NCI-H446 (cell line): ENCODE measurements at regions not wholly inside any gene's neighbourhood (a gene's known extent, or its start where the extent isn't known, plus 50 kb on each side); places are given as distances from the start of the nearest gene placed in this dataset.

ENCODE experiments used
- DNase-seq, 2 experiments: peaks; one replicate each; lab custom pipeline; 2025; lab: John Stamatoyannopoulos, UW

DNA sequence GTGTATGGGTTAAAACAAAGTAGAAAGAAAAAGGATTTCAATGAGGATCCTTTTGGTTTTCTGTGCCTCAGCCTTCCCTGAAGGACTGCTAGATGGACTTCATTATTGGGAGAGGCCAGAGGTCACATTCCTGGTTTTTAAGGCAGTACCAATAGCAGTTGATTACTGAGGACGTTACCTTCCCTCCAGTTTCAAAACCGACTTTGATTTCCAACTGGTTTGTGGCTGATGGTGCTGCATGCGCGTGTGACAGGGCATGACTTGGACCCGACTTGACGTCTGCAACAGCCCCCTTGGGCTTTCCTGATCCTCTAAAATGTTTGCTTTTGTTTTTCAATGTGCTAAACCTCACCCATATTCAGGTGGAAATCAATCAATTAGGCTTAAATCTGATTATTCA is 314.3 kb upstream of the ARGLU1 start:
- DNase-seq: no peak

DNA sequence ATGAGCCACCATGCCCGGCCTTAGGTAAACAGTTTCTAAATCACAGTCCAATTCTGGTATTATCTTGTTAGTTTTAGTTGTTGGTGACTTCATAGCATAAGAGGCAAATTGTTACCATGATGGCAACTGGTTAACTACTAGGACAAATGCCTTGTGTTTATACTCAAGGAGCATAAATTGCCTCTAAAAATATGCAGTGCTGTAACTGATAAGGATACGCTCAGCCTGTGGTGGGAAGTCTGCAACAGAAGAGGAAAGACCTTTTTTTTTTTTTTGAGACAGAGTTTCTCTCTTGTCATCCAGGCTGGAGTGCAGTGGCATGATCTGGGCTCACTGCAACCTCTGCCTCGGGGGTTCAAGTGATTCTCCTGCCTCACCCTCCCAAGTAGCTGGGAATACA is 311.9 kb upstream of the ARGLU1 start:
- no peak for DNase-seq

DNA sequence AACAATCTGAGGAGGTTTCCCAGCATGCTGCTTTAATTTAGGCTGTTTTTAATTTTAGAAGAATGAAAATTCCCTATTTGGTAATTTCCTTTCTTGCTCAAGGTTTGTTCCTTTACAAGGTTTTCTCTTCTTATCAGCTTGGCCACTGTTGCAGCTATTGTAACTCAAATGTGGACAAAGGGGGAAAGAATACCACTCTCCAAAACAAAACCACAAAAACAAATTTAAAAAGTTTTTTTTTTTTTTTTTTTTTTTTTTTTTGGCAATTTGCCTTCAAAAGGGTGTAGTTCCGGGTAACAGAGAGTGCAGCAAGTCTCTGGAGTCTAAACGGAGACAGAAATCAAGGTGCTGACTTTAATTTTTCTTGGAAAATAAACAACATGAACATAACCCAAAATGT is 306.4 kb upstream of the ARGLU1 start:
- no peak for DNase-seq

DNA sequence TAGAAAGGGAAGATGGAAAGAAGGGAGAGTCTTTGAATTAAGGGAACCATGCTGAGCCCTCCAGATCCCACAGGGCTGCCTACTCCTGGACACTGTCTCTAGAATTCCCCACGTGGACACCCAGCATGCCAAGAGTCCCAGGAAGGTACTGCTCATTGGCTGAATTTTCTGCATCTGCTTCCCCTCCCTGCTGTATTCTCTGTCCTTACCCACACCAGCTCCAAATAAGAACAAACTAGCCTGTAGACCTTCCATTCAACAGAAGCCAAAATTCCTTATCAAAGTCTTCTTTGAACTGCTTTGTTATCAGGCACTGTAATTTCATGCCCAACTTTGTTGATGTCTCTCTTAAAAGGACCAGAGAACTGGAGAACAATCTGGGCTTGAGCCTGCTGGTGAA is 305.9 kb upstream of the ARGLU1 start:
- no peak for DNase-seq

DNA sequence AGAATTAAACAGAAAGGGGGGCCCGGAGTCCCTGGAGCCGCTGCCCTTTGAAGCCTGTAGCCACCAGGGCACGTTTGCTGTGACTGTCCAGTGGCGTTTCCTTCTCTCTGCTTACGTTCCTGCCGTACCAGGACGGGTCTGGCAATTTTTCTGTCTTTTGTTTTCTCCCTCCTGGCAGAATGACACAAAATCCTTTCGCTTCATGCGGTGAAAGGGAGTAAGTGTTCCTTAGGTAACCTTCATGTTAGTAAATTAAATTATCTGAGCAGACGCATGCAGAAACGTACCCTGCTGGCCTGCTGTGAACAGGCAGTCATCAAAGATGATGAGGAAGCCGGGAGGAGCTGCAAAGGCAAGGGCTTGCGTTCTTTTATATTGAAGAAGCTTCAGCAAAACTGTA is 299.3 kb upstream of the ARGLU1 start:
- DNase-seq: no peak

DNA sequence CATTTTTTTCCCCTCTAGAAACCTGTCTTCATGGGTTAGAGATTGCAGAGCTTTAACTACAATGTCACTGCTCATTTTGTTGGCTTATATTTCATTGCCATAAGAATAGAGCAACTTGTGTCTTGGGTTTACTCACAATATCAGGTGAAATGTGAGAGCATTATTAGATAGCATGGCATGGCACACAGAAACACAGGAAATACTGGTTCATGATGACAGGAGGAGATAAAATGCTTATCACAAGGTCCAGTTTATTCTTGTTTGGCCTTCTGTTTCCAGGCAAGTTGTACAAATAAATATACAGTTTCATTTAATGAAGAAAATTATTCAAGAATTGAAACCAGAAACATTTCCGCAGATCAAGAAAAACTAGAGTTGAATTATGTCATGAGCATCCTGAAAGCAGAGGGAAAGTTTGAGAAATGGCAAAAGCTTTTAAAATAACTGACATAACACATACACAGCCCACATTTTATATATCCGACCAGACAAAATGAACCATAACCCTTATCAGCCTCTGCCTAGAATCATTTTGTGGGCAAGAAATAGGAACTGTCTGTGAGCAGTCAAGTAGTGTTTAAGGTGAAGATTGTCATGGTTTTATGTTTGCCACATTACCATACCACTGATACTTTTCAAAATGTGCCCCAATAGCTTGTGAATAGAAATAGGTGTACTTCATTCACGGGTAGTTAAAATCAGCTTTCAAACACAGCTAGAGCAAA is 297.9 kb upstream of the ARGLU1 start:
- DNase-seq: no peak

DNA sequence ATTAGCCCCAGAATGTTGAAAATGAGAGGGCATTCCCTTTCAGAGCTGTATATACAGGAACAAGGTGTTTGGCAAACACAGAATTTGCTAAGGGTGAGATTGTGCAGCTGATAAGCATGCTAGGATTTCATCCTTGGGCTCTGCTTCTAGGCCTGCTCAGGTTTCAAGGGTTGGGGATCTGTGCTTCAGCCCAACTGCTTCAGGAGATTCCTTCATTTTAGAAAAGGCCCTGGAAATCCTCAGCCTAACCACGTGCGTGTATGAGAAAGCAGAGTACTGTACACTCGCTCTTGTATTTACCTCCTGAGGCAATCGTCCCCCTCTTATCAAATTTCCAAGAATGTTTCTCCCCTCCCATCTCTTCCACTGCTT is 291.6 kb upstream of the ARGLU1 start:
- DNase-seq: no peak

DNA sequence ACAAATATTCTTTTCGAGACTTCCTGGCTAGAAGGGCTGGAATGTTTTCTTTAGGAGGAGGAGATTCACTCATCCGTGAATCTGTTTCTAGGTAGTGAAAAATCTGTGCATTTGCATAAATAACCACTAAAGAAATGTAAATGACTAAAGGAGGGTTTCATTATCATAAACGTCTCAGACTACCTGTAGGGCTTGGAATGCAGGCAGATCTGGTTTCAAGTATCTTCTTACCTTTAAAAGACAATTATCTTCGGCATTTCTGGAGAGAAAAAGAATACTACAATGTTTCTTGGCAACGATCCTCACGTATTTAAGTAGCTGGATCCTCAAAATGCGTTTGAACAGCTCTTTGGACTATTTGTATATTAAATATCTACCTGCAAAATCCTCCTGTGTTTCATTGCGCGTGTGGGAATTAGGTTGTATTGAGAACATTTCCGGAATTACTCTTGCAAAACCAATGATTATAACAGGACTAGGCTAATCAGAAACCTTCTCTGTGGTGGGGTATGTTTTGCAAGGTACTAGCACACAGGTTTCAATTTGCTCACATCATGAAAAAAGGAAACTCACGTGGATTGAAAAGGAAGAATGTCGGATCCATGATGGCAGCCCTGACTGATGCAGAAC is 291.1 kb upstream of the ARGLU1 start:
- DNase-seq: no peak

DNA sequence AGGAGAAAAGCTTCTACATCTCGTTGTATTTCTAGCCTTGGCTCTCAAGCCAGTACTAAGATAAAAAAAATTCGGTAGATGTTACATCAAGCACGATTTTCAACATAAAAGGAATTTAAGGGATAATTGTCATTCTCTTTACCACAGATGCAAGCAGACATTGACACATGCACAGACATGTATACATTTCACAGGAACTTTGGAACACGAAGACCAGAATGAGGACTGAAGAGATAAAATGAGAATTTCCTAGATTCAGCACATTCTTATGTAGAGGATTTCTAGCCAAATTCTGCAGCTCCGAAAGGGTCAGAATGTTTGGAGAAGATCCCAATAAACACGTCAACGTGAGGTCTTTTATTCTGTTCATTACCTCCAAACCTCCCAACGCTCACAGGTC is 284.5 kb upstream of the ARGLU1 start:
- DNase-seq: no peak

DNA sequence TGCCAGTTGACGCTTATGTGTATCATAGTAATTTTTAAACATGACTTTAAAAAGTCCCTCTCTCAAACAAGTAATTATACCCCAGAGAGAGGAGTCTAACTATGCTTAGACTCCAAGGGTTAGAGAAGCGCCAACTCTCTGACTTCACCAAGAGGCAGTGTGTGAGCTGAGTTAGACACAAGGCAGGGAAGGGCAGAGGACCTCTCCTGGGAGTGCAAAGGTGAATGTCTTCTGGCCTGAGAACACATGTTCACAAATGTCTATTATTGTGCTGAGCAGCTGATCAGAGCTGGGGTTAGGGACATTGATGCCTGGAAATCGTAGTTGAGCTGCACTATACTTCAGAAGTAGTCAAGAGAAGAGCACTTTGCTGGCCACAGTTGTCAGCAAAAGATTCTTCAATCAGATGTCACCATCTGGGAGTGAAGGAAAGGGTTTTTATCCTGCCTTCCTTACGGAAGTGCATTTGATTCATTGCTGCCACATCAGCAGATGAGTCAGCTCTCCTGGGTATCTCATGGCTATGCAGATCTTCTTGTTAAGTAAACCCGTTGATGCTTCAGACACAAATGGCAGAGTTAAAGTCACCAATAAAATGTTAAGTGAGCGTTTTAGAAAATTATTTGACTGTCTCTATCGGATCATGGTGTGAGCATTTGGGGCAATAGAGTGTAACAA is 283.2 kb upstream of the ARGLU1 start:
- no peak for DNase-seq

DNA sequence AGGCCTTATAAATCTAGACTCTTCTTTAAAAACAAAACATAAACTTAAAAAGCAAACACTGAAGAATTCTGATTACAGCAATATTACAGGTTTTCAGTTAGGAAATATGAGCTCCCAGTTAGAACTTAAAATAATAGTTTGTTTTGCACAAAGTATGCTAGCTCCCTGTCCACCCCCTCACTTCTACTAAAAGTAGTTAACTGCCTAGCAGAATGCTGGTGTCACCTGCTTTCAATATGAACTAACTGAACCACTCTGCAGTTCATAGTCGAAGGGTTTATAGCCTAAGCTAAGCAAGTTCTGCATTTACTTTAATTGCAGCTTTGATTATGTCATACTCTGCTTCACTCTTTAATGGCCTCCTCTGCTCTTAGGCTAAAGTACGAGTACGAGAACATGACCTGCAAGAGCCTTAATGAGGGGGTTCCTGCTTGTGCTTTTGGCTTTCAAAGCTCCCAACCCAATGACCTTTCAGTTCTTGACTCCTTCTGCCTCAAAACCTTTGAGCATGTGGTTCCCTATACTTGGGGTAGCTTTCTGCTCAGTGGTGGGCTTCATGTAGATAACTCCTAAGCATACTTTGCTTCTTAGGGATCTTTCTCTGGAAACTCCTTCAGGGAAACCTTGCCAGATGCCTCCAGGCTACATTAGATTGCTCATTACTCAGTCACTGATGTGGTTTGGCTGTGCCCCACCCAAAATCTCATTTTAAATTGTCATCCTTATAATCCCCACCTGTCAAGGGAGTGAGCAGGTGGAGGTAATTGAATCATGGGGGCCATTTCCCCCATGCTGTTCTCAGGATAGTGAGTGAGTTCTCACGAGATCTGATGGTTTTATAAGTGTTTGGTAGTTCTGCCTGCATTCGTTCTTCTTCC is 278.9 kb upstream of the ARGLU1 start:
- DNase-seq: no peak

DNA sequence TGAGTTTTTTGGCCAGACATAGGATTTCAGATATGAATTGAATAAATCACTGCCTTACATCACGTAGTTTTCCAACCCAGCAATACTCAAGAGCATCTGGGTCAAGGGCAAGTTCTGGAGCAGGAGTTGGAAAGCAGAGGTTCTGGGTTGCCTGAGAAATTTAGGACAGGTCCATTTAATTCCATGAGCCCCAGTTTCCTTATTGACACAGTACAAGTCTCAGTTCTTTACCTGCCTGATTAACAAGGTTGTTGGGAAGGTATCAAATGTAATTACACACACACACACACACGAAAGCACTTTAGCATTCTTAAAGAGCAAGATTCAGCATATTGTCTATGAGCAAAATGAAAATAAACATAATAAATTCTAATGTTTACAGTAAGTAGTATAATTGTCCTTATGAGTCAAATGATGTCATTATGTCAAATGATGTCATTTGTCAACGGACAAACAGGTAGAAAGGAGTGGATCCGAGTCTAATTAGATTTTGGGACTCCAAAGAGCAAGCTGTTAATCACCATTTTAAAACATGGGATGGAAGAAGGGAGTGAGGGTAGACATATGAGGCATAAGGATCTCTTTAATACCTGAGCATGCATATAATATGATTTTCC is 268.4 kb upstream of the ARGLU1 start:
- DNase-seq: no peak

DNA sequence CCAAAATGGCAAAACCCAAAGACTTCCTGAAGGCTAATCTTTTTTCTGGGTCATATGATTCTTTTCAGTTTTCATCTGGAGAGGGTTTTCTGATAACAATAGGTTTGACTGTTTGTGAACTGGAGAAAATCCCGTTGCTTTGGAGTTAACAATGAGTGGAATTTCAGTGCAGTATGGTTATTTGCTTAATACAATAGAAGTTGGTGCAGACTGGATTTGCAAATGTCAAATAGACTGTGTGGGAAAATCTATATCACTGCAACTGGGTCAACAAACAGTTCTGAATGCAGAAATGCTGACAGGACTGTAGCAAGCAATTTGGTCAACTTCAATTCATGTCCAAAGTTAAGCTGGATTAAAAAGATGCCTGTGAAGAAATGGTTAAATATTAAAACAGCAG is 267.5 kb upstream of the ARGLU1 start:
- DNase-seq: no peak

DNA sequence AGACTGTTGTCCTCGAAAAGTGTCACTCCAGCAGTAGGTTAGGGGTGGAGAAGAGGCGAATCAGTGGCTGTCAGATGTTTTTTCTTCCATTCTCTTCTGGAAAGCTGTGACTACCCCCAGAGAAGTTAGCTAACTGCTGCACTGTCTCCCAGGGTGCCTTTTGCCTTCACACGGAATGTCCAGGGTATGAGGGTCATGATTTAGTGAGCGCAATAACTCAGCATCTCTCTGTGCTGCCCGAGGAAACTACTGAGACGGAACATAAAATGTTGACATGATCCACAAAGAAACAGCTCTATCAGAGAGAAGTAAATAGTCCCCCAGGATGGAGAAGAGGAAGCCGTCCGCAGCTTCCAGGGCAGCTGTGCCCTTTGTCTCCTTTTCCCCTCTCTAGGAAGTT is 254.0 kb upstream of the ARGLU1 start:
- no peak for DNase-seq

DNA sequence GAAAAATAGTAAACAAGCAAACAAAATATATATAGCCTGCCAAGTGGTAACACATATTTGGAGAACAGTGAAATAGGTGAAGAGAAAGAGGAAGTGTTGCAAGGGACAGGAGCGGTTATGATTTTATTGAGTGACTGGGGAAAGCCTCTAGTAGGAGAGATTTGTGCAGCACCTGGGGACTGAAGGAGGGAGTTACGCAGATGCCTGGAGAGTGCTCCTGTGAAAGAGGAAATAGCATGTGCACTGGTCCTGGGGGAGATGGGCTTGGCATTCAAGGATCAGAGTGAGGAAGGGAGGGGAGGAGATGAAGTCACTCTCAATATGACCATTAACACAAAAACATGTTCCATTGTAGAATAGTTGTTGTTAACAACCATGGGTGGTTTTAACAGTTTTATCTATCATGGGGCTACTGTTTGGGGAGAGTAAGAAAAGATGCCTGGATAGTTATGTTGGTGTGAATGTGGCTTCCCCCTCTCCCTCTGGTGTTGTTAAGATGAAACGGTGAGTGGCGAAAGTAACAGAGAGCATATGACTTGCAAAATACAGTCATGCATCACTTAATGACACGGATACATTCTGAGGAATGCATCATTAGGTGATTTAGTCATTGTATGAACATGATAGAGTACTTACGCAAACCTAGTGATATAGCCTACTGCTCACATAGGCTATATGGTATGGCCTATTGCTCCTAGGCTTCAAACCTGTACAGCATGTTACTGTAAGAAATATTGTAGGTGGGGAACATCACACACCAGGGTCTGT is 251.7 kb upstream of the ARGLU1 start:
- DNase-seq: no peak

DNA sequence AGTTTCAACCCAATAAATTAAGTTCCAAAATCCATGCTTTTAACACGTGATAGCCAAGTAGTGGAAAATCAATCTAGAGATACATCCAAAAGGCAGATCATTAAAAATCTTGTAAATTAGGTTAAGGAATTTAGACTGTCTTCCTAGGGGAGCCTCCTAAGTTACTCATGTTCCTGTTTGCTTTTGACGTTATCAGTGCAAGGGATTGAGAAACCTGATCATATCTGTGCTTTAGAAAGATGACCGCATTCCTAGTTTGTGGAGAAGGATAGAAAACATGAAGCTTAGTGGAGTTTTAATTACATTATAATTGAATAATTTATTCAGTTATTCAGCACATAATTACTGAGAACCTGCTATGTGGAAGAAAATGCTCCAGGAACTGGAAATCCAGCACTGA is 251.0 kb upstream of the ARGLU1 start:
- DNase-seq: no peak

DNA sequence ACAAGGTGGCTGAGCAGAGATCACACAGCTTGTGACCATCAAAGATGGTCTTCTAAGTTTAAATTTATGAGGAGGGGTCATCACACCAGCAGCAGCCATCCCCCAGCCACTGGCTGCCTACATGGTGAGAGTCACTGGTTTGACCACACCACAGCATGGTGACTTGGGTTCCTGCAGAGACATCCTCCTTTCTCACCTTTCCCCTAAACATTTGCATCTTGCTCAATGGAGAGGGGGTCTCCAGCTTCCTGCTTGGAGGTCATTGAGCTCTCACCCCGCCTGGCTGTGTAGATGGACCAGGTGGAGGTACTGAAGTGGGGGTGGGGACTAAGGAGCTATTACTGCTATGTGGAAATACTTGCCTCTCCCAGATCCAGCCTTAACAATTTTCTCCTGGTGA is 247.6 kb upstream of the ARGLU1 start:
- DNase-seq: no peak

DNA sequence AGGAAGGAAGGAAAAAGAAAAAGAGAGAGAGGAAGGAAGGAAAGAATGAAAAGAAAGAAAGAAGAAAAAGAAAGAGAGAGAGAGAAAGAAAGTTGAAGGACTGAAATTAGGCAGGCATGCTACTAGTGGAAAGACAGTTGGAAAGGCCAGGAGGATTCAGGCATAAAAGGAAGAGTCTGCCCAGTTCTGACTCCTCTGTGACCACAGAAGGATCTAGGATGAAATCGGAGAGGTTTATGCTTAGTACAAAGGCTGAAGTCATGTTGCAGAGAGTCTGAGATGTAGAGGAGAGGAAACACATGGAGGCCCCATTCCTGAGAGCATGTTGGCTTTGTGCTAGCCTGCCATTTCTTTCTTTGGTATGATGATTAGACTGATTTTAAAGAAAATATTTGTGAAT is 246.5 kb upstream of the ARGLU1 start:
- DNase-seq: no peak

DNA sequence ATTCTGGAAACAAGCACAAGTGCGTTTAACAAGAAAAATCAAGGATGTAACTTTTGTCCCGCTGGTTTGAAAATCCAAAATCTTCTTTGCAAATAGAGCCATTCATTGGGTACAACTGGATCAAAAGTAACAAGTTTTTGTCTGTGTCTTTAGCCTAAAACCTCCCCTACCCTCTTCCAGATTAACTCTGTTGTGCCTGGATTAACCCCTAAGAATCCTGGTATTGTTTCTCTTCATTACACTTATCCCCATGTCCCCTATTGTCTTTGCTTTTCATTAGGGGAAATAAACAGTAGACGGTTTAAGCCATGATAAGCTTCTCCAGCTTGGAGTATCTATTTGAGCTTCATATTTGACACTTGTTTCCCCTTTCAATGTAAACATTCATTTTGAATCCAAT is 242.1 kb upstream of the ARGLU1 start:
- no peak for DNase-seq

DNA sequence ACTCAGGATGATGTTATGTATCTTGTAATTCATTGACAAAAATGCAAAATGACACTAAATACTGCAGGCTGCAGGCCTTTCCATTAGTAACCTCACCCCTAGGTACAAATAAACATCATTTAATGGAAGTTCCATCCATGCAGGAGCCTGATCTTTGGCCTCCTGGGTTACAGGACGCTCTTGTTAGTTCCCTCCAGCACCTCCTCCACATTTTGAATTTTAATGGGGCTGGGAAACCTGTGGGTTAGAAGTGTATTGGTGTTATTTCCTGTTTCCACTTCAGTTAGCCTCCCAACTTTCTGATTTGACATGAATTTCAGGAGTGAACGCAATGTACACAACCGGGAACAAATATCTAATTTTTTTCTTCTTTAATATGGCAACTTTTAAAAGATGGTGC is 237.1 kb upstream of the ARGLU1 start:
- DNase-seq: no peak

DNA sequence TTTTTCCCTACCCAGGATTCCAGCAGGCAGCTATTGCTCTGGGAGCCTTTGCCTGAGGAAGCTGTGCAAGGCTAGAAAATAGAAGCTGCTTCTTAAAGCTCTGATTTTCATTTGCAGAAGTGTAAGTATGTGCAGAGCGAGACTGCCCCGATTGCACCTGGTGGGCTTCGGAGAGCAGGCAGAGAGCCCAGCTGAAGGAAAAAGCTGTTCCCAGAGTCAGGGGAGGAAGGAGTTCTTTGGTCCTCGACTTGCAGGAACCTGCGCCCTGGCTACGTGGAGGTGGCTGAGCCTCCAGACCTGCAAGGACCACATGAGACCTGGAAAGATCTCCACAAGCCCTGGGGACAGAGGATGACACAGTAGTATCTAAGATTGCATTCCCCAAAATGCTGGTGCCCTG is 235.0 kb upstream of the ARGLU1 start:
- DNase-seq: no peak
